Activated CD4-positive, alpha-beta memory T cell treated with anti-CD3 and anti-CD28 coated beads for 36 hours (primary cell): ENCODE measurements at regions not wholly inside any gene's neighbourhood (a gene's known extent, or its start where the extent isn't known, plus 50 kb on each side); places are given as distances from the start of the nearest gene placed in this dataset.
"Not testable (repeated sequence)": the region's sequence is repeated elsewhere in the genome, so short reads cannot be mapped to it uniquely, and the experiment has no call there.

Source experiments
- CTCF ChIA-PET: fragments of 350-600 bp; sonication (Branson Sonifier 250); formaldehyde crosslinking; loops from one replicate; lab custom pipeline; 2021; ENCODE audit warnings: antibody characterized with exemption, inconsistent platforms; lab: Charles Lee
- POLR2A ChIA-PET: fragments of 350-600 bp; sonication (Branson Sonifier 250); formaldehyde crosslinking; loops from one replicate; lab custom pipeline; 2021; ENCODE audit warnings: antibody characterized with exemption; lab: Charles Lee
- DNase-seq: peaks from one replicate; pipeline ENCODE4 v3.0.0-alpha.2; 2020
- H3K27ac Mint-ChIP-seq: one replicate; pipeline ENCODE4 v1.8.0; 2021; ENCODE audit warnings: mixed read lengths
- H3K27me3 Mint-ChIP-seq: one replicate; pipeline ENCODE4 v1.8.0; 2021; ENCODE audit warnings: mixed read lengths
- H3K36me3 Mint-ChIP-seq: one replicate; pipeline ENCODE4 v1.8.0; 2021; ENCODE audit warnings: mixed read lengths
- H3K4me1 Mint-ChIP-seq: one replicate; pipeline ENCODE4 v1.8.0; 2021; ENCODE audit warnings: low read depth, mixed read lengths
- H3K4me3 Mint-ChIP-seq: one replicate; pipeline ENCODE4 v1.8.0; 2021; ENCODE audit warnings: mild to moderate bottlenecking, mixed read lengths
- H3K9me3 Mint-ChIP-seq: one replicate; pipeline ENCODE4 v1.8.0; 2021; ENCODE audit warnings: mixed read lengths
- intact Hi-C: fragments of 100-400 bp; cut with micrococcal nuclease; formaldehyde crosslinking; loops from one replicate; pipeline ENCODE4 v1.15.1; 2023

DNA sequence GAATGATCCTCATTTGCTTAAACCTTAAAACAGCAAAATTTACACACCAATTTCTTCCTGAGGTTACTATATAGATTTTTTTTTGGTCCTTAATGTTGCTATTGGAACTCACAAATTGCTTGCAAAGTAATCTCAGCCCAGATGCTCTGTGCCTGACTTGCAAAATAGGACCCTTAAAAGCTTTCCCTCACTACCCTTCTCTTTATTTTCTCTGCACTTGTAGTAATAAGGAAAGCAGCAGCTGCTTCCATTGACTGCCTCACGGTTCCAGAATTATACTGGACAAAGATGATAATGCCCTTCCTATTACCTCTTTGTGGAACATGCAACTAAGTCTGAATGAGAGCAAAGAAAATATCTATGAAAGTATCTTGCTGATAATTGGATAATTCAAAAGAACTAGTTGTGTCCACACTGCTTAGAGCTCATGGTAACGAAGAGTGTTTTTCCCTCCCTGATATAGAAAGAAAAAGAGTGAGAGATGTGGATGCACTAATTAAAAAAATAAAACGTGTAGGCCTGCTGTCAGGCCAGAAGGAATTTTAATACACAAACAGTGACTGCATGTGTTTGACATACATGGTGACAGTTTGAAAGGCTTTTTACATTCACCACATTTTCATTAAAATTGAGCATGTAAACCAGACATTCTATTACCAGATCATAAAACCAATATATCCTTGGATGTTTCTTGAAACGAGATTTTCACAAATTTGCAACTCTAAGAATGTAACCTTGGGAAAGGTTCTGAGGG is 783.1 kb downstream of the GBE1 start:
- no peaks in the 10 kb centered on the region for H3K36me3 Mint-ChIP-seq
- H3K27me3 Mint-ChIP-seq = no peaks in the 10 kb centered on the region
- no peak overlapping the region for H3K4me3 Mint-ChIP-seq
- no peaks in the 10 kb centered on the region for H3K4me1 Mint-ChIP-seq
- POLR2A ChIA-PET = no interaction called here
- H3K27ac Mint-ChIP-seq = no peak overlapping the region
- intact Hi-C loops = no loop called here
- no peak for DNase-seq
- CTCF ChIA-PET = interaction anchor here (0.7 kb wide), 1 partner anchor 20 kb away, joined by 3 read pairs; no protein-coding TSS in a partner anchor
- H3K9me3 Mint-ChIP-seq = peaks cover 2% of the 10 kb centered on the region

DNA sequence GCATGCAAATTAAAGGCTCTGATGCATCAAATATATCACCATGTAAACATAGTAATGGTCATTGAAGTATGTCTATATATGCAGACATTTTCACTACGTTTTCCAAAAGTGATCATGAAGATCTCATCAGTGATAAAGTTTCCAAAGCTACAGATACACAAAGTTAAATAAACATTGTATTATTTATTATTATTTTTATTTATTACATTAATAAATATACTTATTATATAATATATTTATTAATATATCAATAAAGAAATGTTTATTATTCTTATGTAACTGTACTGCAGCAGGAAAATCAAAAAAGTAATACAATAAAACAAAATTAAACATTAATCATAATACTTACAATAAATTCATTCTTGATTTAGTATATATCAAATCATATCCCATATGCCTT is 791.2 kb downstream of the GBE1 start:
- POLR2A ChIA-PET = no interaction called here
- CTCF ChIA-PET = no interaction called here

DNA sequence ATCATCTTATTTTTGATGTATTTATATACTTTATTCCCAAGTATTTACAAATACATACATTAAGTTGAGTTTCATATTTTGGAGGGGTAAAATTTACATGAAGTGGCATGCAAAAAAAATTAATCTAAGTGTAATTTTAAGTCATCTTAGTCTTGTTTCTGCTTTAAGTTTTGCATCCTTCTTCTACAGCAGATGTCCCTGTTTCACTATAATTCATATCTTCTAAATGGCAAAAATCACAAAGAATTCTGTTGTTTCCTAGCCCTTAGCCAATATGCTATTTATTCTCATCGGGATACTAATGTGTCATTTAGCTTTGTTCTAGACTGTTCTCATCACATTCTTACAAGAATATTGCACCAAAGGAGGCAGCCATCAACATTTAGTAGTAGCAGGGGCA is 831.9 kb downstream of the GBE1 start:
- no peaks in the 10 kb centered on the region for H3K4me1 Mint-ChIP-seq
- intact Hi-C loops = no loop called here
- H3K4me3 Mint-ChIP-seq = no peak overlapping the region
- DNase-seq = no peak
- no peaks in the 10 kb centered on the region for H3K27me3 Mint-ChIP-seq
- peaks cover 23% of the 10 kb centered on the region for H3K9me3 Mint-ChIP-seq
- ChIA-PET CTCF (no interaction called here), POLR2A (no interaction called here)
- no peaks in the 10 kb centered on the region for H3K36me3 Mint-ChIP-seq
- H3K27ac Mint-ChIP-seq = no peak overlapping the region

More for the DNA sequence above, 791.2 kb downstream of the GBE1 start:
- DNase-seq = no peak
- no peak overlapping the region for H3K4me3 Mint-ChIP-seq
- H3K36me3 Mint-ChIP-seq = no peaks in the 10 kb centered on the region
- peaks cover 21% of the 10 kb centered on the region for H3K9me3 Mint-ChIP-seq
- no peak overlapping the region for H3K27ac Mint-ChIP-seq
- no peaks in the 10 kb centered on the region for H3K27me3 Mint-ChIP-seq
- H3K4me1 Mint-ChIP-seq = no peaks in the 10 kb centered on the region
- intact Hi-C loops = no loop called here

DNA sequence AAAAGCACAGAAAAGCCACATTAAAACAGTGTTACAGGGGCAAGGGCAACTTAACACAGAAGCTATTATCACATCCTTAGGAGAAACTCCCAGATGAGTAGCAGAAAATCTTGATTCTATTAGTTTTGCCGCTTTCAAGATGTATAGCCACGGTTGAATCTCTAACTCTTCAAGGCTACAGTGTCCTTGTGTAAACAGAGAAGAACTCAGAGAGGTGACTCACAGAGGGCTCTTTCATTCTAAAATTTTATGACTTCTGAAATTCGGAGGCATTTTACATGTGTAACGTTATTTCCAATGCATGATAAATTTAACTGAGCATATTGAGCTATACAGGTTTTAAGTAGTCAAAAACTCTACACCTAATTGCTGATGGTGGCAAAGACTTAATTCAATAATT is 846.6 kb downstream of the GBE1 start:
- no peak overlapping the region for H3K27ac Mint-ChIP-seq
- DNase-seq = no peak
- POLR2A ChIA-PET = no interaction called here
- H3K9me3 Mint-ChIP-seq = peaks cover 8% of the 10 kb centered on the region
- no peak overlapping the region for H3K4me3 Mint-ChIP-seq
- no peaks in the 10 kb centered on the region for H3K36me3 Mint-ChIP-seq
- intact Hi-C loops = no loop called here
- CTCF ChIA-PET = no interaction called here
- no peaks in the 10 kb centered on the region for H3K4me1 Mint-ChIP-seq
- no peaks in the 10 kb centered on the region for H3K27me3 Mint-ChIP-seq

- Mint-ChIP-seq H3K4me3 (no peak overlapping the region), H3K27me3 (no peaks in the 10 kb centered on the region), H3K9me3 (peaks cover 11% of the 10 kb centered on the region), H3K36me3 (no peaks in the 10 kb centered on the region), H3K27ac (no peak overlapping the region), H3K4me1 (no peaks in the 10 kb centered on the region)
- intact Hi-C loops = no loop called here
- ChIA-PET POLR2A (no interaction called here), CTCF (no interaction called here)
- no peak for DNase-seq
These were observed 863.2 kb downstream of the GBE1 start for GRCh38 chr3:80898211-80898610.

DNA sequence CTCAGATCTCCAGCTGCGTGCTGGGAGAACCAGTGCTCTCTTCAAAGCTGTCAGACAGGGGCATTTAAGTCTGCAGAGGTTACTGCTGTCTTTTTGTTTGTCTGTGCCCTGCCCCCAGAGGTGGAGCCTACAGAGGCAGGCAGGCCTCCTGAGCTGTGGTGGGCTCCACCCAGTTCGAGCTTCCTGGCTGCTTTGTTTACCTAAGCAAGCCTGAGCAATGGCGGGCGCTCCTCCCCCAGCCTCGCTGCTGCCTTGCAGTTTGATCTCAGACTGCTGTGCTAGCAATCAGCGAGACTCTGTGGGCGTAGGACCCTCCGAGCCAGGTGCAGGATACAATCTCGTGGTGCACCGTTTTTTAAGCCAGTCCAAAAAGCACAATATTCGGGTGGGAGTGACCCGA is 864.4 kb downstream of the GBE1 start:
- CTCF ChIA-PET, H3K4me3 Mint-ChIP-seq, POLR2A ChIA-PET, H3K27me3 Mint-ChIP-seq, intact Hi-C loops, H3K36me3 Mint-ChIP-seq, DNase-seq, H3K4me1 Mint-ChIP-seq, H3K27ac Mint-ChIP-seq: not testable (repeated sequence)
- peaks cover 11% of the 10 kb centered on the region for H3K9me3 Mint-ChIP-seq

GRCh38 chr3:80890571-80890970 is 870.9 kb downstream of the GBE1 start:
- ChIA-PET CTCF (no interaction called here), POLR2A (no interaction called here)

DNA sequence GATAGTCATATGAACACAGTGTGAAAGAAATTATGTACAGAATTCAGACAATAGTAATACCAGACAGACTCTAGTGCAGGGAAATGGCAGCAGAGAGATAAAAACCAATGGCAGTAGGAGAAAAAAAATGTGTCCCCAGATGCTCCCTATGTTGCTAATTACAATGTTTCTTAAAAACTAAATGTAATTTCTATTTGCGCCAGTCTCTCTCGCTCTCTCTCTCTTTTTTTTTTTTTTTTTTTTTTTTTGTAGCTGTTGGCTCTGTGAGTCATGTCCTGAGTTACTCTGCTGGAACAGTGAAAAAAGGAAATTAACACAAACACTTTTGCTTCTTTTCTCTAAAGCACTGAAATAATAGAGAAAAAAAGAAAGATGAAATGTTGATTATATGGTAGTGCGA is 871.9 kb downstream of the GBE1 start:
- Mint-ChIP-seq H3K27me3 (no peaks in the 10 kb centered on the region), H3K36me3 (no peaks in the 10 kb centered on the region), H3K4me3 (no peak overlapping the region), H3K27ac (no peak overlapping the region), H3K4me1 (no peaks in the 10 kb centered on the region), H3K9me3 (peaks cover 26% of the 10 kb centered on the region)
- intact Hi-C loops = no loop called here
- CTCF ChIA-PET = no interaction called here
- POLR2A ChIA-PET = no interaction called here
- DNase-seq = no peak

More at GRCh38 chr3:80890571-80890970, 870.9 kb downstream of the GBE1 start:
- Mint-ChIP-seq H3K4me1 (no peaks in the 10 kb centered on the region), H3K4me3 (no peak overlapping the region), H3K9me3 (peaks cover 25% of the 10 kb centered on the region), H3K27ac (no peak overlapping the region), H3K36me3 (no peaks in the 10 kb centered on the region), H3K27me3 (no peaks in the 10 kb centered on the region)
- intact Hi-C loops = no loop called here
- no peak for DNase-seq

GRCh38 chr3:80870476-80871041 is 890.9 kb downstream of the GBE1 start:
- POLR2A ChIA-PET = no interaction called here
- Mint-ChIP-seq H3K9me3 (peaks cover 20% of the 10 kb centered on the region), H3K36me3 (no peaks in the 10 kb centered on the region), H3K27ac (no peak overlapping the region), H3K4me3 (no peak overlapping the region), H3K27me3 (no peaks in the 10 kb centered on the region), H3K4me1 (no peaks in the 10 kb centered on the region)
- intact Hi-C loops = no loop called here
- CTCF ChIA-PET = no interaction called here
- DNase-seq = no peak

DNA sequence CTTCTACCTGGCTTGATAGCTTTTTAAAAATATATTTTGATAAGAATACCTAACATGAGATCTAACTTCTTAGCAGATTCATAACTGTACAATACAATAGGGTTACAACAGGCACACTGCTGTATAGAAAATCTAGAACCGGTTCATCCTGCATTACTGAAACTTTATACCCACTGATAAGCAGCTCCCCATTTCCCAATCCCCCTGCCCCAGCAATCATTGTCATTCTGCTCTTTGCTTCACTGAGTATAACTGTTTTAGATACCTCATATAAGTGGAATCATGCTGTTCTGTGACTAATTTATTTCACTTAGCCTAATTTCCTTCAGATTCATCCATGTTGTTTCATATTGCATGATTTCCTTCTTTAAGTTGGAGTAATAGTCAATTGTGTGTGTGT is 906.0 kb downstream of the GBE1 start:
- Mint-ChIP-seq H3K36me3 (no peaks in the 10 kb centered on the region), H3K4me1 (no peaks in the 10 kb centered on the region), H3K27me3 (no peaks in the 10 kb centered on the region), H3K4me3 (no peak overlapping the region), H3K27ac (no peak overlapping the region), H3K9me3 (peaks cover 24% of the 10 kb centered on the region)
- ChIA-PET POLR2A (no interaction called here), CTCF (no interaction called here)
- intact Hi-C loops = no loop called here
- DNase-seq = no peak

GRCh38 chr3:80836395-80836794 is 925.0 kb downstream of the GBE1 start:
- Mint-ChIP-seq H3K9me3 (peaks cover 29% of the 10 kb centered on the region), H3K36me3 (no peaks in the 10 kb centered on the region), H3K27ac (no peak overlapping the region), H3K27me3 (no peaks in the 10 kb centered on the region), H3K4me3 (no peak overlapping the region), H3K4me1 (no peaks in the 10 kb centered on the region)
- CTCF ChIA-PET = no interaction called here
- POLR2A ChIA-PET = no interaction called here
- intact Hi-C loops = no loop called here
- DNase-seq = no peak

DNA sequence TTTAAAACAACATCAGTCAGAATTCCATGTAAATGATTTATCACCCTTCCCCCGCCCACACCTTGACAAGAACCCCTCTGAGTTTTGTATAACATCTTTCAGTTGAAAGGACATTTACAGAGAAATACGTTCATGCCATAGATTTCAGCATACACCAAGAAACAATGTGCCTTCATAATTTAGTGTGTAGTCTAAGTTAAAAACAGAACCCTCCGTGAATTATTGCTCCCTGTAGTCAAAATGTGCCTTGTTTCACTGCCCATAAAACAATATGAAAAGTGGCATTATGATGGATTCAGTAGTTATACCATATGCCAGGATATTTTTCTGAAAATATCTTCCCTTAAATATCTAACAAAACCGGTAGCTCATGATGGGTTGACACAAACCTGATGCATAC is 953.9 kb downstream of the GBE1 start:
- Mint-ChIP-seq H3K4me3 (no peak overlapping the region), H3K27me3 (no peaks in the 10 kb centered on the region), H3K36me3 (no peaks in the 10 kb centered on the region), H3K27ac (no peak overlapping the region), H3K4me1 (no peaks in the 10 kb centered on the region), H3K9me3 (peaks cover 18% of the 10 kb centered on the region)
- intact Hi-C loops = no loop called here
- DNase-seq = no peak
- CTCF ChIA-PET = no interaction called here
- POLR2A ChIA-PET = no interaction called here

DNA sequence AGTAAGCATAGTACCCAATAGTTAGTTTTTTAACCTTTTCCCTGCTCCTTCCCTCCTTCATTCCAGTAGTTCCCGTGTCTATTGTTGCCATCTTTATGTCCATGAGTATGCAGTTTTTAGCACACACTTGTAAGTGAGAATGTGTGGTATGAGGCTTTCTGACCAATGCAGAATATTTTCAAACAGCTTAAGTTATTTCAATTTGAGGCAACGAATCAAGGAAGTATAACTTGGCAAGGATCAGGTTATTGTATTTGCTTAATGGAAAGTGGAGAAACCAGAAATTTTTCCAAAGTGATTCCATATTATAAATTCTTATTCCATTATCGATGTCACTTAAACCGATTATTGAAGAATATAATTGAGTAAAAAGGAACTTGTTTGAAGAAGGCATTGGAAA is 954.8 kb downstream of the GBE1 start:
- POLR2A ChIA-PET = no interaction called here
- CTCF ChIA-PET = no interaction called here
- no peaks in the 10 kb centered on the region for H3K27me3 Mint-ChIP-seq
- no peak overlapping the region for H3K27ac Mint-ChIP-seq
- H3K4me3 Mint-ChIP-seq = no peak overlapping the region
- intact Hi-C loops = no loop called here
- H3K4me1 Mint-ChIP-seq = no peaks in the 10 kb centered on the region
- no peak for DNase-seq
- no peaks in the 10 kb centered on the region for H3K36me3 Mint-ChIP-seq
- H3K9me3 Mint-ChIP-seq = peaks cover 18% of the 10 kb centered on the region
